Ascending aorta (tissue), 2 donors: ENCODE measurements at regions not wholly inside any gene's neighbourhood (a gene's known extent, or its start where the extent isn't known, plus 50 kb on each side); places are given as distances from the start of the nearest gene placed in this dataset.
A peak's percentile ranks its signal among the peaks of the same experiment; 100 is the strongest.

ENCODE experiments used
- DNase-seq, 2 donors: peaks; one replicate each; pipeline ENCODE4 v3.0.0-alpha.2; 2019; ENCODE audit warnings: low spot score in 2 of 2
- H3K27ac ChIP-seq, 2 donors: fragments of 200-600 bp; sonication (generic); one replicate each; pipeline ENCODE4 v1.5.1; 2016 to 2017; ENCODE audit warnings: mild to moderate bottlenecking in 1 of 2
- H3K27me3 ChIP-seq: fragments of 200-600 bp; sonication (generic); one replicate; pipeline ENCODE4 v1.5.1; 2017
- H3K36me3 ChIP-seq, 2 donors: fragments of 200-600 bp; sonication (generic); one replicate each; pipeline ENCODE4 v1.5.1; 2016
- H3K4me1 ChIP-seq, 2 donors: fragments of 200-600 bp; sonication (generic); one replicate each; pipeline ENCODE4 v1.5.1; 2016 to 2017; ENCODE audit warnings: mild to moderate bottlenecking in 1 of 2
- H3K4me3 ChIP-seq, 2 donors: fragments of 200-600 bp; sonication (generic); one replicate each; pipeline ENCODE4 v1.5.1; 2016 to 2017; ENCODE audit warnings: mild to moderate bottlenecking in 1 of 2
- H3K9me3 ChIP-seq, 2 donors: fragments of 200-600 bp; sonication (generic); one replicate each; pipeline ENCODE4 v1.5.1; 2016
- CTCF ChIP-seq, 3 experiments: fragments of 200-600 bp in 2 of 3; fragments of 450-650 bp in 1 of 3; sonication (generic) in 2 of 3; IDR thresholded peaks; one replicate each; pipeline ENCODE4 v1.5.1; 2016 to 2019; ENCODE audit warnings: antibody characterized with exemption in 3 of 3, mild to moderate bottlenecking in 1 of 3, moderate library complexity in 1 of 3
- intact Hi-C: fragments of 100-400 bp; cut with DNase I; formaldehyde crosslinking; loops from one replicate; pipeline ENCODE4 v1.15.1; 2023

GRCh38 chr4:17362430-17362829 lies 149.5 kb downstream of the QDPR start:
- no peak for TF ChIP-seq CTCF (IDR thresholded peaks at IDR 0.05)
- no peak overlapping the region for H3K4me3 ChIP-seq

GRCh38 chr4:17358241-17358640 lies 153.6 kb downstream of the QDPR start:
- Histone ChIP-seq H3K9me3 (no peaks in the 10 kb centered on the region), H3K36me3 (no peaks in the 10 kb centered on the region), H3K27me3 (no peaks in the 10 kb centered on the region), H3K4me1 (no peaks in the 10 kb centered on the region), H3K4me3 (no peak overlapping the region), H3K27ac (no peak overlapping the region)
- no peak for DNase-seq
- no peak for TF ChIP-seq CTCF (IDR thresholded peaks at IDR 0.05)
- intact Hi-C loops: no loop called here

More at GRCh38 chr4:17362430-17362829, 149.5 kb downstream of the QDPR start:
- Histone ChIP-seq H3K36me3 (no peaks in the 10 kb centered on the region), H3K9me3 (no peaks in the 10 kb centered on the region), H3K27me3 (no peaks in the 10 kb centered on the region), H3K4me1 (no peaks in the 10 kb centered on the region), H3K27ac (no peak overlapping the region)
- intact Hi-C loops: no loop called here
- DNase-seq: no peak

GRCh38 chr4:17356926-17357325 lies 155.0 kb downstream of the QDPR start:
- H3K27ac ChIP-seq: no peak overlapping the region
- intact Hi-C loops: no loop called here

GRCh38 chr4:17352357-17352756 lies 159.5 kb downstream of the QDPR start:
- no peak for TF ChIP-seq CTCF (IDR thresholded peaks at IDR 0.05)
- Histone ChIP-seq H3K4me3 (no peak overlapping the region), H3K36me3 (no peaks in the 10 kb centered on the region), H3K4me1 (no peaks in the 10 kb centered on the region), H3K9me3 (no peaks in the 10 kb centered on the region), H3K27ac (no peak overlapping the region), H3K27me3 (no peaks in the 10 kb centered on the region)
- intact Hi-C loops: loop anchor here (5.0 kb wide), 1 partner anchor 115 kb away; no protein-coding TSS in a partner anchor
- DNase-seq: no peak

More at GRCh38 chr4:17356926-17357325, 155.0 kb downstream of the QDPR start:
- Histone ChIP-seq H3K27me3 (no peaks in the 10 kb centered on the region), H3K36me3 (no peaks in the 10 kb centered on the region), H3K4me3 (no peak overlapping the region), H3K9me3 (no peaks in the 10 kb centered on the region), H3K4me1 (no peaks in the 10 kb centered on the region)
- no peak for DNase-seq
- no peak for TF ChIP-seq CTCF (IDR thresholded peaks at IDR 0.05)

- no peak overlapping the region for H3K27ac ChIP-seq
- no peak for DNase-seq
- no peaks in the 10 kb centered on the region for H3K4me1 ChIP-seq
- H3K9me3 ChIP-seq: no peaks in the 10 kb centered on the region
- no peaks in the 10 kb centered on the region for H3K36me3 ChIP-seq
- H3K27me3 ChIP-seq: no peaks in the 10 kb centered on the region
- H3K4me3 ChIP-seq: no peak overlapping the region
- intact Hi-C loops: loop anchor here (2.0 kb wide), 1 partner anchor 99 kb away; no protein-coding TSS in a partner anchor
- peak in 2 of 3 experiments; percentile 7 to 46 for TF ChIP-seq CTCF (IDR thresholded peaks at IDR 0.05)
Observed at GRCh38 chr4:17347445-17347844, 164.4 kb downstream of the QDPR start.

- no peak for DNase-seq
- intact Hi-C loops: loop anchor here (10.0 kb wide), 1 partner anchor 835 kb away; no protein-coding TSS in a partner anchor
- Histone ChIP-seq H3K4me3 (no peak overlapping the region), H3K27me3 (no peaks in the 10 kb centered on the region), H3K9me3 (no peaks in the 10 kb centered on the region), H3K36me3 (no peaks in the 10 kb centered on the region), H3K4me1 (no peaks in the 10 kb centered on the region), H3K27ac (no peak overlapping the region)
- TF ChIP-seq CTCF (IDR thresholded peaks at IDR 0.05): no peak
Observed at GRCh38 chr4:17339376-17339775, 172.5 kb downstream of the QDPR start.
